Psoas muscle (tissue), 7 donors: ENCODE measurements at regions not wholly inside any gene's neighbourhood (a gene's known extent, or its start where the extent isn't known, plus 50 kb on each side); places are given as distances from the start of the nearest gene placed in this dataset.

Source experiments
- ATAC-seq, 4 donors: fragments of 200-7000 bp; cut with Tn5 transposase; one replicate each; pipeline ENCODE4 v1.9.1; 2020; ENCODE audit warnings: moderate library complexity in 3 of 4, mild to moderate bottlenecking in 2 of 4
- DNase-seq, 2 donors: peaks; one replicate each; pipeline ENCODE4 v3.0.0-alpha.2; 2020
- H3K27ac ChIP-seq: fragments of 200-600 bp; one replicate; pipeline ENCODE4 v1.8.0; 2022
- H3K27me3 ChIP-seq, 3 donors: fragments of 200-600 bp in 1 of 3; one replicate each; pipeline versions ENCODE4 v1.6.1 to v1.8.0; 2013 to 2022; ENCODE audit warnings: low read length in 2 of 3, mild to moderate bottlenecking in 2 of 3, moderate library complexity in 1 of 3; ENCODE audit not compliant: insufficient read depth in 3 of 3
- H3K36me3 ChIP-seq, 2 donors: fragments of 200-600 bp in 1 of 2; one replicate each; pipeline versions ENCODE4 v1.6.1 to v1.8.0; 2013 to 2022; ENCODE audit warnings: low read depth in 1 of 2, mild to moderate bottlenecking in 1 of 2, moderate library complexity in 1 of 2; ENCODE audit not compliant: insufficient read depth in 1 of 2
- H3K4me1 ChIP-seq: fragments of 200-600 bp; one replicate; pipeline ENCODE4 v1.8.0; 2022
- H3K4me3 ChIP-seq: fragments of 200-600 bp; one replicate; pipeline ENCODE4 v1.8.0; 2022; ENCODE audit warnings: mild to moderate bottlenecking
- H3K9me3 ChIP-seq: fragments of 200-600 bp; one replicate; pipeline ENCODE4 v1.8.0; 2022
- CTCF ChIP-seq: fragments of 200-600 bp; IDR thresholded peaks from one replicate; pipeline ENCODE4 v1.8.0; 2022; ENCODE audit warnings: antibody characterized with exemption
- WGBS, 3 donors: extraction: QIAGEN DNeasy Blood & Tissue Kit; methylation state at CpG; one replicate each; pipeline versions ENCODE4 v1.1.6 to v1.1.7; 2013; 5-methylcytosine and 5-hydroxymethylcytosine counted together
- intact Hi-C, 2 donors: fragments of 100-400 bp; cut with DNase I; formaldehyde crosslinking; loops; one replicate each; pipeline versions ENCODE4 v1.11.0 to v1.14.2; 2022
- donor health status: healthy with polysubstance abuse.
- donor health status: DM: no; HTN: no; CAD: no; lungs with moderate emphysema.
- donor health status: Bipolar disorder and iron deficiency.
- donor health status: healthy.
- donor health status: DM: yes; HTN: yes; CAD: no.
- donor health status: DM: no; HTN: no; CAD: no.
- donor health status: DM: yes; HTN: yes; CAD: no.

DNA sequence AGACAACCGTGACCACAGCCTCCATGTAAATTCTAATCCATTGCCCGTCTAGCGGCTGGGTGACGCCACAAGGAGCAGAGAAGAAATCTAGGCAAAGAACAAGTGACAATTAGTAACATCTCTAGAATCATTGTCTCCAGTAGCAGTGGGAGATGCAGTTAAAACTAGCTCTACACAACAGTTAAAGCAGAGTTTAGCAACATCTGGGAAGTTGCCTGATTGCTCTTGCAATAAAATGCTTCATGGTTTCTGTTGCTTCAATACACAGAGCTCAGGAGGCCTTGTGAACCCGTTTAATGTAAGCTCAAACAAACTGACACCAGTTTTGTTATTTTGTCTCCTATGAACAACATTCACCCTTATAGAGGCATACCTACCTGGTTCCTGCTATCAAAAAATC, 369.8 kb upstream of the PDE4D start:
- H3K9me3 ChIP-seq: no peaks in the 10 kb centered on the region
- H3K4me3 ChIP-seq: no peak overlapping the region
- no peak overlapping the region for H3K27ac ChIP-seq
- no peak for DNase-seq
- no peaks in the 10 kb centered on the region for H3K27me3 ChIP-seq
- intact Hi-C loops: no loop called here
- no peak for ATAC-seq
- WGBS, 3 donors: 64 to 71% (median 66%) methylated on average over 5 of the region's 5 CpGs
- no peaks in the 10 kb centered on the region for H3K36me3 ChIP-seq
- no peak for TF ChIP-seq CTCF
- H3K4me1 ChIP-seq: no peaks in the 10 kb centered on the region

GRCh38 chr5:60262576-60263295, 369.2 kb upstream of the PDE4D start:
- no peak for DNase-seq
- intact Hi-C loops: no loop called here
- WGBS, 3 donors: 52 to 60% (median 56%) methylated on average over 6 of the region's 6 CpGs
- Histone ChIP-seq H3K4me1 (no peaks in the 10 kb centered on the region), H3K9me3 (no peaks in the 10 kb centered on the region), H3K27me3 (no peaks in the 10 kb centered on the region), H3K27ac (no peak overlapping the region), H3K4me3 (no peak overlapping the region), H3K36me3 (no peaks in the 10 kb centered on the region)
- ATAC-seq: no peak
- no peak for TF ChIP-seq CTCF

DNA sequence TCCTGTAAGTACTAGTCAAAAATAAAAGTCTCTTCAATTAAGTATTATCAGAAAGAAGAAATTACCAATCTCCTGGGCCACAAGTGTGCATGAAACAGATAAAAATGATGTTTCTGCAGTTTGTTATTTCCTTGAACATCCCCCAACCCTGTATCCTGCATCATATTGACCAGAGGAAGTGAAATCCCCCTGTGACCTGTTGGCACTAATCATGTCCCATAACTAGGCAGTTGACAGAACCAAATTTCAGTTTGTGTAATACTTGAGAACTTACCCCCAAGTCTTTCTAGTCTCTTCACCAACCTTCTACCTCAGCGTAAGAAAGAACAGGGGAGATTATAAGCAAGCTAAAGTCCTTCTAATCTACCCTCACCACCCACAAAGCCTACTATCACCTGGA, 368.2 kb upstream of the PDE4D start:
- no peak for ATAC-seq
- no peak for DNase-seq
- intact Hi-C loops: no loop called here
- Histone ChIP-seq H3K36me3 (no peaks in the 10 kb centered on the region), H3K4me3 (no peak overlapping the region), H3K27me3 (no peaks in the 10 kb centered on the region), H3K9me3 (no peaks in the 10 kb centered on the region), H3K4me1 (no peaks in the 10 kb centered on the region), H3K27ac (no peak overlapping the region)
- WGBS, 3 donors: 75 to 88% (median 84%) methylated on average over 1 of the region's 1 CpG
- no peak for TF ChIP-seq CTCF

DNA sequence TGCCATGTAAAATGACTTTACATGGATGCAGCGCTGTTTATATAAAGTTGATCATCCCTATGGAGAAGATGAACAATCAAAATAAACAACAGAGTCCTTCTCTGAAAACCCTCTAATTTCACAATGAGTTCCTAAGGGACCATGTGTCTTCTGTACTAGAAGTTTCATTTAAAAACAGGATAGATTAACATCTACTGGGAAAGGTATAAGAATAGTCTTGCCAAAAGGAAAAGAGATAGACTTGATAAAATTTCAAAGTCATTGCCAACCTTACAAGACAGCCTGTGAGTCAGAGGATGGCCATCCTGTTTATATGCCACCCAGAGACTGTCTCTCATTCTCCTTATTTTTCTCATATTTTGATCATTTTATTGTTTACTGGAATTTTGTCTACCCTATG, 367.1 kb upstream of the PDE4D start:
- Histone ChIP-seq H3K36me3 (no peaks in the 10 kb centered on the region), H3K27me3 (no peaks in the 10 kb centered on the region), H3K4me1 (no peaks in the 10 kb centered on the region), H3K9me3 (no peaks in the 10 kb centered on the region), H3K27ac (no peak overlapping the region), H3K4me3 (no peak overlapping the region)
- TF ChIP-seq CTCF: no peak
- ATAC-seq (no peak), DNase-seq (no peak)
- intact Hi-C loops: no loop called here
- 89 to 100% (median 95%) methylated on average over 1 of the region's 1 CpG for WGBS, 3 donors

- Histone ChIP-seq H3K27me3 (no peaks in the 10 kb centered on the region), H3K4me1 (no peaks in the 10 kb centered on the region), H3K4me3 (no peak overlapping the region), H3K36me3 (no peaks in the 10 kb centered on the region), H3K9me3 (no peaks in the 10 kb centered on the region), H3K27ac (no peak overlapping the region)
- no peak for TF ChIP-seq CTCF
- ATAC-seq (no peak), DNase-seq (no peak)
- intact Hi-C loops: no loop called here
- 69 to 75% (median 73%) methylated on average over 3 of the region's 3 CpGs for WGBS, 3 donors
These were observed 366.2 kb upstream of the PDE4D start for GRCh38 chr5:60259730-60260129.
